ENCODE measurements at regions not wholly inside any gene's neighbourhood (a gene's known extent, or its start where the extent isn't known, plus 50 kb on each side); places are given as distances from the start of the nearest gene placed in this dataset.

DNA sequence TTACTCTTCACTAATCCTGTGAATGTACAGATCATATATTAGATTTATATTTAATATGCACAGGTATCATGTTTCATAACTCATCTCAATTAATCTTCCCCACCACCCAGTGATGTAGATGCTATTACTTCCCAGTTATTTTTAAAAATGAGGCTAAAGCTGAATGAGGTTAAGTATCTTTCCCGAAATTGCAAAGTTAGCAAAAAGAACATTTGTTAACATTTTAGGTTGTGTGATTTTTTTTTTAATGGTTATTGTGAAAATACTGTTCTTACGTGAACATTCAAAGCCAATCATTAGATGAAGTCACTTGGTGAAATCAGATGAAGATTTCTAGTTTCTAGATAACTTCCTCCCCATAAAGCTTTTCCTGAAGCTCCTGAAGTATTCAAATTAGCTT is 186.9 kb upstream of the PLEKHA5 start:
- TF ChIP-seq EZH2phosphoT487 (IDR thresholded peaks at IDR 0.05; ENCODE audit: insufficient read depth, low read depth) = no peak
- TF ChIP-seq EZH2 (IDR thresholded peaks at IDR 0.05; ENCODE audit: insufficient read depth, poor library complexity, severe bottlenecking) = no peak
